ENCODE measurements at regions not wholly inside any gene's neighbourhood (a gene's known extent, or its start where the extent isn't known, plus 50 kb on each side); places are given as distances from the start of the nearest gene placed in this dataset.

GRCh38 chr5:121399879-121400278 is 451.8 kb upstream of the FTMT start (continued):
- TF ChIP-seq ZFP91 (CRISPR knock-in tag; IDR thresholded peaks at IDR 0.05) = no peak
- no peak for TF ChIP-seq BCOR (IDR thresholded peaks at IDR 0.05)

- in situ Hi-C loops (cut with MboI) = no loop called here
- no TSS peak for BruUV-seq (replicated peaks)
- Histone ChIP-seq H4K20me1 (replicated peaks; ENCODE audit: control insufficient read depth, insufficient read depth, low read length) (no peaks in the 10 kb centered on the region), H3K27me3 (ENCODE audit: control insufficient read depth in 2 of 2, insufficient read depth in 2 of 2, low read length in 2 of 2) (no peaks in the 10 kb centered on the region), H3K79me2 (ENCODE audit: control insufficient read depth, insufficient read depth, low read length) (no peaks in the 10 kb centered on the region), H3K9me3 (replicated peaks; ENCODE audit: control insufficient read depth, insufficient read depth, low read depth, low read length) (no peaks in the 10 kb centered on the region), H3K27ac (ENCODE audit: extremely low read depth, low read depth, low read length) (no peak overlapping the region), H2AFZ (ENCODE audit: low read depth, low read length) (no peak overlapping the region), H3K4me2 (ENCODE audit: insufficient read depth, low read length) (no peak overlapping the region), H3K9ac (ENCODE audit: insufficient read depth in 1 of 2, low read depth in 2 of 2, low read length in 2 of 2) (no peak overlapping the region), H3K9me1 (ENCODE audit: control insufficient read depth, insufficient read depth, low read length) (no peaks in the 10 kb centered on the region), H3K36me3 (ENCODE audit: control insufficient read depth, insufficient read depth, low read length) (no peaks in the 10 kb centered on the region), H3K4me3 (no peak overlapping the region), H3K4me1 (replicated peaks in 1 of 2; ENCODE audit: control insufficient read depth in 2 of 2, insufficient read depth in 2 of 2, low read length in 2 of 2) (no peaks in the 10 kb centered on the region)
- CTCF ChIA-PET (ENCODE audit: low intra/inter-chr PET ratio) = no interaction called here
- intact Hi-C loops (cut with micrococcal nuclease) = no loop called here
- DNase-seq (ENCODE audit: extremely low read depth in 1 of 4, low spot score in 3 of 4) (no peak), ATAC-seq (no peak), FAIRE-seq (no peak)
- POLR2A ChIA-PET = no interaction called here
- TF ChIP-seq TAF15 (IDR thresholded peaks at IDR 0.05; ENCODE audit: low read depth, low read length) (no peak), PKNOX1 (IDR thresholded peaks at IDR 0.05) (no peak), SRSF3 (IDR thresholded peaks at IDR 0.05; ENCODE audit: insufficient read depth, low read length) (no peak), ZBTB33 (CRISPR knock-in tag; IDR thresholded peaks at IDR 0.05) (no peak), HNRNPL (IDR thresholded peaks at IDR 0.05; ENCODE audit: low read depth, low read length) (no peak)
- WGBS (ENCODE audit: insufficient coverage, low coverage, missing lambda C conversion rate) = 0% methylated on average over 1 of the region's 1 CpG
Measured at GRCh38 chr5:121408778-121409177, 442.9 kb upstream of the FTMT start.

Measured in K562 (cell line).